Stimulated activated CD8-positive, alpha-beta memory T cell treated with anti-CD3 and anti-CD28 coated beads, Interleukin-2, amount 100 ng/mL, for 1 hour (primary cell): ENCODE measurements at regions not wholly inside any gene's neighbourhood (a gene's known extent, or its start where the extent isn't known, plus 50 kb on each side); places are given as distances from the start of the nearest gene placed in this dataset.

Experiments
- DNase-seq, 2 donors: peaks; one replicate each; pipeline ENCODE4 v3.0.0-alpha.2; 2020; ENCODE audit warnings: low read depth in 2 of 2

- no peak for DNase-seq
Measured at GRCh38 chr5:166488560-166488959, 1802.9 kb upstream of the WWC1 start.

- DNase-seq: no peak
Measured at GRCh38 chr5:166493040-166493439, 1798.4 kb upstream of the WWC1 start.

- no peak for DNase-seq
Measured at GRCh38 chr5:166493612-166494011, 1797.8 kb upstream of the WWC1 start.

GRCh38 chr5:166497496-166498104, 1793.8 kb upstream of the WWC1 start:
- DNase-seq: no peak

- no peak for DNase-seq
Measured at GRCh38 chr5:166499447-166500240, 1791.8 kb upstream of the WWC1 start.

GRCh38 chr5:166503506-166503905, 1787.9 kb upstream of the WWC1 start:
- no peak for DNase-seq

GRCh38 chr5:166505067-166505466, 1786.4 kb upstream of the WWC1 start:
- DNase-seq: no peak

- no peak for DNase-seq
Measured at GRCh38 chr5:166505544-166505943, 1785.9 kb upstream of the WWC1 start.

- DNase-seq: no peak
Measured at GRCh38 chr5:166507810-166508425, 1783.5 kb upstream of the WWC1 start.

GRCh38 chr5:166509085-166509484, 1782.4 kb upstream of the WWC1 start:
- no peak for DNase-seq

GRCh38 chr5:166517976-166518375, 1773.5 kb upstream of the WWC1 start:
- no peak for DNase-seq

GRCh38 chr5:166523206-166523605, 1768.2 kb upstream of the WWC1 start:
- no peak for DNase-seq

GRCh38 chr5:166529200-166529599, 1762.2 kb upstream of the WWC1 start:
- DNase-seq: no peak

- no peak for DNase-seq
Measured at GRCh38 chr5:166532456-166533220, 1758.8 kb upstream of the WWC1 start.

- no peak for DNase-seq
Measured at GRCh38 chr5:166535641-166536040, 1755.8 kb upstream of the WWC1 start.

- no peak for DNase-seq
Measured at GRCh38 chr5:166540156-166540555, 1751.3 kb upstream of the WWC1 start.

- no peak for DNase-seq
Measured at GRCh38 chr5:166551384-166551783, 1740.1 kb upstream of the WWC1 start.

- no peak for DNase-seq
Measured at GRCh38 chr5:166553778-166554177, 1737.7 kb upstream of the WWC1 start.

- DNase-seq: no peak
Measured at GRCh38 chr5:166561759-166562158, 1729.7 kb upstream of the WWC1 start.

GRCh38 chr5:166562246-166562645, 1729.2 kb upstream of the WWC1 start:
- DNase-seq: no peak

GRCh38 chr5:166566725-166567124, 1724.7 kb upstream of the WWC1 start:
- DNase-seq: no peak

- DNase-seq: no peak
Measured at GRCh38 chr5:166570865-166571264, 1720.6 kb upstream of the WWC1 start.
